ENCODE measurements at regions not wholly inside any gene's neighbourhood (a gene's known extent, or its start where the extent isn't known, plus 50 kb on each side); places are given as distances from the start of the nearest gene placed in this dataset.
A peak's percentile ranks its signal among the peaks of the same experiment; 100 is the strongest.

DNA sequence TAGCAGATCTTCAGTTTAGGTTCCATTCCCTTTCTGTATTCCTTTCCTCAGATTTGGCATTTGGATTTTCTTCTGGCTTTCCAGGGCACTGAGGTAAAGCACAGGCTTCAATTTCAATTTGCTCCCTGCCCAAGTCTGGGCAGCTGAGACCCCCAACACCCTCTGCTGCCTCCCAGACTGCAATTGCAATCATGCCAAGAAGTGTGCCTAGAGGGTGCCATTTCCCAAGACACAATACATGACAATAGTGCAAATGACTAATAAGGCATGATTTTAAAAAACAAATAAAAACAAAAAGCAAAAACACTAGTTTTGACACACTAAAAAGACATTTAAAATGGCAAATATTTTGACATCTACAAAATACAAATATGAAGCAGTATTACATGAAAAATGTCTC is 364.8 kb downstream of the EPM2A start:
- Histone ChIP-seq H3K18ac (ENCODE audit: insufficient read length, low read depth, low read length) (no peak overlapping the region), H3K4ac (ENCODE audit: low read depth, low read length) (no peak overlapping the region), H2BK12ac (ENCODE audit: insufficient read length, low read depth, low read length) (no peak overlapping the region), H4K91ac (ENCODE audit: insufficient read length, low read depth, low read length) (no peak overlapping the region), H3K27ac (ENCODE audit: insufficient read length, low read depth, low read length) (no peak overlapping the region), H2AFZ (ENCODE audit: low read length) (no peak overlapping the region), H2BK5ac (ENCODE audit: insufficient read length, low read length) (no peak overlapping the region), H3K4me2 (ENCODE audit: insufficient read depth, insufficient read length, low read length) (no peak overlapping the region), H3K23me2 (ENCODE audit: insufficient read length, low read depth, low read length, poor library complexity, severe bottlenecking) (no peaks in the 10 kb centered on the region), H3K4me1 (ENCODE audit: insufficient read depth, low read length) (no peaks in the 10 kb centered on the region), H4K20me1 (ENCODE audit: control insufficient read depth, insufficient read depth, insufficient read length) (peaks cover 3% of the 10 kb centered on the region), H3K79me2 (ENCODE audit: insufficient read depth, low read length) (no peaks in the 10 kb centered on the region), H3K23ac (ENCODE audit: insufficient read length, low read depth, low read length) (no peak overlapping the region), H2BK120ac (ENCODE audit: low read depth, low read length, poor library complexity, severe bottlenecking) (no peak overlapping the region), H3K56ac (ENCODE audit: insufficient read length, low read depth, low read length) (no peak overlapping the region), H3K9ac (ENCODE audit: extremely low read depth, insufficient read length, low read length) (no peak overlapping the region), H3K27me3 (ENCODE audit: insufficient read depth, low read length) (no peaks in the 10 kb centered on the region), H2AK5ac (ENCODE audit: insufficient read length, low read length) (no peak overlapping the region), H4K5ac (ENCODE audit: insufficient read length, low read depth, low read length) (no peak overlapping the region), H3K79me1 (ENCODE audit: insufficient read depth, low read depth, low read length, poor library complexity, severe bottlenecking) (no peaks in the 10 kb centered on the region), H3T11ph (ENCODE audit: low read length) (no peak overlapping the region), H2BK20ac (ENCODE audit: low read depth, low read length, poor library complexity, severe bottlenecking) (no peak overlapping the region), H3K14ac (ENCODE audit: insufficient read depth, low read length) (no peak overlapping the region), H4K8ac (replicated peaks; ENCODE audit: insufficient read length, low read depth, low read length) (no peak overlapping the region), H3K9me3 (ENCODE audit: control insufficient read depth, low read depth, low read length) (no peaks in the 10 kb centered on the region), H2BK15ac (ENCODE audit: low read depth, low read length) (no peak overlapping the region)
- Mint-ChIP-seq H3K4me1 (no peaks in the 10 kb centered on the region), H3K36me3 (ENCODE audit: insufficient read depth in 1 of 3, low read depth in 3 of 3) (no peaks in the 10 kb centered on the region), H3K27ac (0 out of 7 replicates have a peak overlapping the region, but pooled peaks of 1 of the 3 experiments have one; percentile 55), H3K9me3 (no peaks in the 10 kb centered on the region), H3K4me3 (no peak overlapping the region), H3K27me3 (ENCODE audit: low read depth) (no peaks in the 10 kb centered on the region; the same call in 1 of the 2 replicates)
- TF ChIP-seq, protein P1, sequence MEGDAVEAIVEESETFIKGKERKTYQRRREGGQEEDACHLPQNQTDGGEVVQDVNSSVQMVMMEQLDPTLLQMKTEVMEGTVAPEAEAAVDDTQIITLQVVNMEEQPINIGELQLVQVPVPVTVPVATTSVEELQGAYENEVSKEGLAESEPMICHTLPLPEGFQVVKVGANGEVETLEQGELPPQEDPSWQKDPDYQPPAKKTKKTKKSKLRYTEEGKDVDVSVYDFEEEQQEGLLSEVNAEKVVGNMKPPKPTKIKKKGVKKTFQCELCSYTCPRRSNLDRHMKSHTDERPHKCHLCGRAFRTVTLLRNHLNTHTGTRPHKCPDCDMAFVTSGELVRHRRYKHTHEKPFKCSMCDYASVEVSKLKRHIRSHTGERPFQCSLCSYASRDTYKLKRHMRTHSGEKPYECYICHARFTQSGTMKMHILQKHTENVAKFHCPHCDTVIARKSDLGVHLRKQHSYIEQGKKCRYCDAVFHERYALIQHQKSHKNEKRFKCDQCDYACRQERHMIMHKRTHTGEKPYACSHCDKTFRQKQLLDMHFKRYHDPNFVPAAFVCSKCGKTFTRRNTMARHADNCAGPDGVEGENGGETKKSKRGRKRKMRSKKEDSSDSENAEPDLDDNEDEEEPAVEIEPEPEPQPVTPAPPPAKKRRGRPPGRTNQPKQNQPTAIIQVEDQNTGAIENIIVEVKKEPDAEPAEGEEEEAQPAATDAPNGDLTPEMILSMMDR (conservative IDR thresholded peaks at IDR 0.05), result peak; percentile 23; the same call in 1 of the 3 replicates
- DNase-seq, result no peak

Measured in H9 (cell line).